KMS-11 (cell line): ENCODE measurements at regions not wholly inside any gene's neighbourhood (a gene's known extent, or its start where the extent isn't known, plus 50 kb on each side); places are given as distances from the start of the nearest gene placed in this dataset.

ENCODE experiments used
- H2AFZ ChIP-seq: fragments of 200-600 bp; sonication (generic); 2 replicates; pipeline ENCODE4 v1.6.1; 2016; ENCODE audit warnings: antibody characterized with exemption, mixed run types, low read depth
- H3K27ac ChIP-seq: fragments of 200-600 bp; sonication (generic); 2 replicates; pipeline ENCODE4 v1.6.1; 2016; ENCODE audit warnings: mild to moderate bottlenecking, mixed run types
- H3K27me3 ChIP-seq: fragments of 200-600 bp; sonication (generic); 2 replicates; pipeline ENCODE4 v1.6.1; 2017; ENCODE audit warnings: mild to moderate bottlenecking, low read depth, mixed run types, moderate library complexity; ENCODE audit not compliant: insufficient read depth
- H3K36me3 ChIP-seq: fragments of 200-600 bp; sonication (generic); 2 replicates; pipeline ENCODE4 v1.6.1; 2017; ENCODE audit warnings: mild to moderate bottlenecking, mixed run types; ENCODE audit not compliant: insufficient read depth
- H3K4me1 ChIP-seq: fragments of 200-600 bp; sonication (generic); 2 replicates; pipeline ENCODE4 v1.6.1; 2016; ENCODE audit warnings: mild to moderate bottlenecking, low read depth, mixed run types; ENCODE audit not compliant: poor library complexity, severe bottlenecking
- H3K4me2 ChIP-seq: fragments of 200-600 bp; sonication (generic); 2 replicates; pipeline ENCODE4 v1.7.0; 2016; ENCODE audit warnings: mild to moderate bottlenecking, mixed run types
- H3K4me3 ChIP-seq: fragments of 200-600 bp; sonication (generic); IDR thresholded peaks from 2 replicates; pipeline ENCODE4 v1.6.1; 2017; ENCODE audit warnings: low read depth, low read length, mixed read lengths; ENCODE audit not compliant: insufficient read depth
- H3K79me2 ChIP-seq: fragments of 200-600 bp; sonication (generic); 2 replicates; pipeline ENCODE4 v1.6.1; 2016; ENCODE audit warnings: low read depth, mixed run types; ENCODE audit not compliant: insufficient read depth
- H3K9ac ChIP-seq: fragments of 200-600 bp; sonication (generic); 2 replicates; pipeline ENCODE4 v1.6.1; 2016; ENCODE audit warnings: mild to moderate bottlenecking, mixed run types
- H4K20me1 ChIP-seq: fragments of 200-600 bp; sonication (generic); 2 replicates; pipeline ENCODE4 v1.6.1; 2016; ENCODE audit warnings: mild to moderate bottlenecking, mixed run types; ENCODE audit not compliant: insufficient read depth
- CTCF ChIP-seq: fragments of 200-600 bp; sonication (generic); conservative IDR thresholded peaks from 2 replicates; pipeline ENCODE4 v1.6.1; 2017; ENCODE audit warnings: low read depth, mild to moderate bottlenecking, antibody characterized with exemption, low read length, moderate library complexity, mixed read lengths

DNA sequence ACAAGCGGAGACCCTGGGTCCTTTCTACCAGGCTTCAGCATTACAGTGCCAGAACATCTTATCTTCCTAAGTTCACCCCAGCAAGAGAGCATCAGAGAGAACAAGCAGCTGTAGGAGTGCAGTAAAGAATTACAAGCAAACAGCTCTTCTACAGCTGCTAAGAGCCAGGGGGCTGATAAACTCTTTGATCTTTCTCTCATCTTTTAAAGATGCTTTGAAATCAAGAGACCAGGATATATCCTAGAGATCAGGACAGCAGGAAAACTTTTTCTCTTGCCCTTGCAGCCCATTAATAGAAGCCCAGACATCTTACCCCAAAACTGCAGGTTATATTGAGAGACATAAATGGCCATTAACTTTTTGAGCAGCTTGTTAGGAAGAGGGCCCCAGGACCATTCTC is 198.1 kb downstream of the RSL24D1 start:
- H3K9ac ChIP-seq, result no peak overlapping the region
- no peaks in the 10 kb centered on the region for H3K27me3 ChIP-seq
- no peak overlapping the region for H3K27ac ChIP-seq
- no peak overlapping the region for H3K4me2 ChIP-seq
- TF ChIP-seq CTCF, result no peak
- no peaks in the 10 kb centered on the region for H3K79me2 ChIP-seq
- no peaks in the 10 kb centered on the region for H4K20me1 ChIP-seq
- H3K4me3 ChIP-seq, result no peak overlapping the region
- no peaks in the 10 kb centered on the region for H3K36me3 ChIP-seq
- no peaks in the 10 kb centered on the region for H3K4me1 ChIP-seq
- no peak overlapping the region for H2AFZ ChIP-seq

DNA sequence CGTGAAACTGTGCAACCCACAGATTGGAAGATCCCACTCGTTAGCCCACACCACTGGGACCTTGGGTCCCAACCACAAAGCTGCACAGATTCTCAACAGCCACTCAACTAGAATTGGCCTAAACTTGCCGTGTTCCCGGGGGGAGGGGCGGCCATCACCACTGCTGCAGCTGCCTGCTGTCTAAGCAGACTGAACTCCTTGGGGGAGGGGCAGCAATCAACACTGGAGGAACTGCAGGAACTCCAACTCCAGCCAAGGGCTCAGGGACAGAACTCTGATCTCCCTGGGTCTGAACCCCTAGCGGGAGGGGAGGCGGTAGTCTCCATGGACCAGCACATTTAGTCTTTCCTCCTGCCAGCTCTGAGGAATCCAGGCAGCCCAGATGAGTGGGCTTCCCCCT is 205.9 kb downstream of the RSL24D1 start:
- no peak overlapping the region for H3K27ac ChIP-seq
- TF ChIP-seq CTCF, result no peak
- no peaks in the 10 kb centered on the region for H3K36me3 ChIP-seq
- H2AFZ ChIP-seq, result no peak overlapping the region
- H3K4me2 ChIP-seq, result no peak overlapping the region
- H3K79me2 ChIP-seq, result no peaks in the 10 kb centered on the region
- H3K27me3 ChIP-seq, result no peaks in the 10 kb centered on the region
- no peak overlapping the region for H3K9ac ChIP-seq
- no peak overlapping the region for H3K4me3 ChIP-seq
- H4K20me1 ChIP-seq, result no peaks in the 10 kb centered on the region
- no peaks in the 10 kb centered on the region for H3K4me1 ChIP-seq

GRCh38 chr15:54987881-54988280 is 208.9 kb downstream of the RSL24D1 start:
- no peaks in the 10 kb centered on the region for H3K27me3 ChIP-seq
- H3K27ac ChIP-seq, result no peak overlapping the region
- no peak overlapping the region for H3K9ac ChIP-seq
- H3K4me2 ChIP-seq, result no peak overlapping the region
- H3K4me1 ChIP-seq, result no peaks in the 10 kb centered on the region
- no peak overlapping the region for H2AFZ ChIP-seq
- no peaks in the 10 kb centered on the region for H4K20me1 ChIP-seq
- H3K4me3 ChIP-seq, result no peak overlapping the region
- H3K36me3 ChIP-seq, result no peaks in the 10 kb centered on the region
- no peaks in the 10 kb centered on the region for H3K79me2 ChIP-seq
- TF ChIP-seq CTCF, result no peak

DNA sequence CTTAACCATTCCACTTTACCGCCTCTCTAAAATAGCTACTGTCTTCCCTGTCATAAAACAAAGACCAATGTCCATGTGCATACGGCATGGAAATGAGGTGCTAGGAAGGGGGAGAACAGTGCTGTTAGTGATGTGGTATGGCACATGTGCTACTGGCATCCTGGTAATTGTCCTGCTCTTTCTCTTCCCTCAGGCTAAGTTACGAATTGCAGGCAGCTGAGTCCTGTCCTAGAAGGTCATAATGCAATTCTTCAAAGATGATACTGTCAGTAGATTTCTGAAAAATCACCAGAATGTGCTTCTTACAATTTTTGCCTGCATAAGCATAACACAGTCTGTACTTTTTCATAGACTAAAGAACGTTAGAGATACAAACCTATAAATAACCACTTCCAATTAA is 216.8 kb downstream of the RSL24D1 start:
- Histone ChIP-seq H2AFZ (no peak overlapping the region), H3K4me1 (no peaks in the 10 kb centered on the region), H3K9ac (no peak overlapping the region), H3K36me3 (no peaks in the 10 kb centered on the region), H3K27me3 (no peaks in the 10 kb centered on the region), H3K4me3 (no peak overlapping the region), H3K79me2 (no peaks in the 10 kb centered on the region), H3K27ac (no peak overlapping the region), H4K20me1 (no peaks in the 10 kb centered on the region), H3K4me2 (no peak overlapping the region)
- TF ChIP-seq CTCF, result no peak

- no peak overlapping the region for H3K4me2 ChIP-seq
- H4K20me1 ChIP-seq, result no peaks in the 10 kb centered on the region
- H3K79me2 ChIP-seq, result no peaks in the 10 kb centered on the region
- TF ChIP-seq CTCF, result no peak
- H3K4me1 ChIP-seq, result no peaks in the 10 kb centered on the region
- H3K4me3 ChIP-seq, result no peak overlapping the region
- no peaks in the 10 kb centered on the region for H3K36me3 ChIP-seq
- H2AFZ ChIP-seq, result no peak overlapping the region
- no peak overlapping the region for H3K9ac ChIP-seq
- H3K27me3 ChIP-seq, result no peaks in the 10 kb centered on the region
- H3K27ac ChIP-seq, result no peak overlapping the region
Observed at GRCh38 chr15:54962637-54963036, 234.1 kb downstream of the RSL24D1 start.
